ENCODE measurements at regions not wholly inside any gene's neighbourhood (a gene's known extent, or its start where the extent isn't known, plus 50 kb on each side); places are given as distances from the start of the nearest gene placed in this dataset.

GRCh38 chr11:127130321-127130720 lies 129.8 kb upstream of the KIRREL3 start:
- DNase-seq (ENCODE audit: low read depth) = no peak

GRCh38 chr11:127126986-127127385 lies 126.4 kb upstream of the KIRREL3 start:
- no peak for DNase-seq (ENCODE audit: low read depth)

- DNase-seq (ENCODE audit: low read depth) = no peak
Observed at GRCh38 chr11:127119356-127119755, 118.8 kb upstream of the KIRREL3 start.

- no peak for DNase-seq (ENCODE audit: low read depth)
Observed at GRCh38 chr11:127118811-127119210, 118.2 kb upstream of the KIRREL3 start.

- no peak for DNase-seq (ENCODE audit: low read depth)
Observed at GRCh38 chr11:127117231-127117739, 116.7 kb upstream of the KIRREL3 start.

GRCh38 chr11:127115844-127116243 lies 115.3 kb upstream of the KIRREL3 start:
- no peak for DNase-seq (ENCODE audit: low read depth)

GRCh38 chr11:127114035-127114434 lies 113.5 kb upstream of the KIRREL3 start:
- DNase-seq (ENCODE audit: low read depth) = no peak

GRCh38 chr11:127110542-127110941 lies 110.0 kb upstream of the KIRREL3 start:
- no peak for DNase-seq (ENCODE audit: low read depth)

GRCh38 chr11:127109796-127110480 lies 109.4 kb upstream of the KIRREL3 start:
- no peak for DNase-seq (ENCODE audit: low read depth)

- DNase-seq (ENCODE audit: low read depth) = no peak
Observed at GRCh38 chr11:127108838-127109237, 108.3 kb upstream of the KIRREL3 start.

GRCh38 chr11:127106938-127107337 lies 106.4 kb upstream of the KIRREL3 start:
- no peak for DNase-seq (ENCODE audit: low read depth)

GRCh38 chr11:127105593-127106541 lies 105.3 kb upstream of the KIRREL3 start:
- no peak for DNase-seq (ENCODE audit: low read depth)

GRCh38 chr11:127103586-127104388 lies 103.2 kb upstream of the KIRREL3 start:
- DNase-seq (ENCODE audit: low read depth) = no peak

- DNase-seq (ENCODE audit: low read depth) = no peak
Observed at GRCh38 chr11:127098684-127099083, 98.1 kb upstream of the KIRREL3 start.

GRCh38 chr11:127080735-127081134 lies 80.2 kb upstream of the KIRREL3 start:
- no peak for DNase-seq (ENCODE audit: low read depth)

- no peak for DNase-seq (ENCODE audit: low read depth)
Observed at GRCh38 chr11:127075758-127076157, 75.2 kb upstream of the KIRREL3 start.

GRCh38 chr11:127074151-127074761 lies 73.7 kb upstream of the KIRREL3 start:
- DNase-seq (ENCODE audit: low read depth) = no peak

GRCh38 chr11:127073621-127074020 lies 73.1 kb upstream of the KIRREL3 start:
- no peak for DNase-seq (ENCODE audit: low read depth)

GRCh38 chr11:127071606-127072005 lies 71.0 kb upstream of the KIRREL3 start:
- DNase-seq (ENCODE audit: low read depth) = no peak

- DNase-seq (ENCODE audit: low read depth) = no peak
Observed at GRCh38 chr11:127070808-127071207, 70.2 kb upstream of the KIRREL3 start.

- DNase-seq (ENCODE audit: low read depth) = no peak
Observed at GRCh38 chr11:127066401-127067090, 66.0 kb upstream of the KIRREL3 start.

All from stimulated activated CD4-positive, alpha-beta T cell treated with anti-CD3 and anti-CD28 coated beads, Interleukin-2, amount 100 ng/mL, for 4 hours (primary cell).